ENCODE measurements at regions not wholly inside any gene's neighbourhood (a gene's known extent, or its start where the extent isn't known, plus 50 kb on each side); places are given as distances from the start of the nearest gene placed in this dataset.
"Not testable (repeated sequence)": the region's sequence is repeated elsewhere in the genome, so short reads cannot be mapped to it uniquely, and the experiment has no call there.

- DNase-seq (ENCODE audit: low read depth) = no peak
These were observed 242.9 kb upstream of the TRPM3 start for GRCh38 chr9:71364186-71364955.

- DNase-seq (ENCODE audit: low read depth) = no peak
These were observed 242.0 kb upstream of the TRPM3 start for GRCh38 chr9:71363286-71363961.

- DNase-seq (ENCODE audit: low read depth) = no peak
These were observed 239.9 kb upstream of the TRPM3 start for GRCh38 chr9:71361357-71361756.

GRCh38 chr9:71357346-71357745 lies 235.9 kb upstream of the TRPM3 start:
- no peak for DNase-seq (ENCODE audit: low read depth)

GRCh38 chr9:71355884-71356283 lies 234.5 kb upstream of the TRPM3 start:
- peak; percentile 13 for DNase-seq (ENCODE audit: low read depth)

- DNase-seq (ENCODE audit: low read depth) = no peak
These were observed 232.3 kb upstream of the TRPM3 start for GRCh38 chr9:71353720-71354119.

- no peak for DNase-seq (ENCODE audit: low read depth)
These were observed 231.4 kb upstream of the TRPM3 start for GRCh38 chr9:71352837-71353236.

GRCh38 chr9:71349218-71349617 lies 227.8 kb upstream of the TRPM3 start:
- DNase-seq (ENCODE audit: low read depth) = peak; percentile 18

- no peak for DNase-seq (ENCODE audit: low read depth)
These were observed 211.9 kb upstream of the TRPM3 start for GRCh38 chr9:71333321-71333720.

- DNase-seq (ENCODE audit: low read depth) = no peak
These were observed 210.2 kb upstream of the TRPM3 start for GRCh38 chr9:71331603-71332002.

- no peak for DNase-seq (ENCODE audit: low read depth)
These were observed 208.5 kb upstream of the TRPM3 start for GRCh38 chr9:71329873-71330272.

- peak; percentile 44 for DNase-seq (ENCODE audit: low read depth)
These were observed 204.9 kb upstream of the TRPM3 start for GRCh38 chr9:71326360-71326759.

- DNase-seq (ENCODE audit: low read depth) = no peak
These were observed 201.9 kb upstream of the TRPM3 start for GRCh38 chr9:71323357-71323756.

- no peak for DNase-seq (ENCODE audit: low read depth)
These were observed 200.9 kb upstream of the TRPM3 start for GRCh38 chr9:71322311-71322710.

GRCh38 chr9:71308454-71308853 lies 187.0 kb upstream of the TRPM3 start:
- no peak for DNase-seq (ENCODE audit: low read depth)

GRCh38 chr9:71306134-71306533 lies 184.7 kb upstream of the TRPM3 start:
- DNase-seq (ENCODE audit: low read depth) = no peak

GRCh38 chr9:71303351-71303750 lies 181.9 kb upstream of the TRPM3 start:
- DNase-seq (ENCODE audit: low read depth) = no peak

GRCh38 chr9:71302776-71303175 lies 181.4 kb upstream of the TRPM3 start:
- DNase-seq (ENCODE audit: low read depth) = no peak

- no peak for DNase-seq (ENCODE audit: low read depth)
These were observed 174.5 kb upstream of the TRPM3 start for GRCh38 chr9:71295928-71296327.

GRCh38 chr9:71286146-71286545 lies 164.7 kb upstream of the TRPM3 start:
- no peak for DNase-seq (ENCODE audit: low read depth)

- DNase-seq (ENCODE audit: low read depth) = peak; percentile 66
These were observed 163.8 kb upstream of the TRPM3 start for GRCh38 chr9:71285191-71285656.

GRCh38 chr9:71282116-71282515 lies 160.7 kb upstream of the TRPM3 start:
- not testable (repeated sequence) for DNase-seq (ENCODE audit: low read depth)

GRCh38 chr9:71279151-71279739 lies 157.8 kb upstream of the TRPM3 start:
- no peak for DNase-seq (ENCODE audit: low read depth)
